Prostate gland (tissue), 1 donor: ENCODE measurements at regions not wholly inside any gene's neighbourhood (a gene's known extent, or its start where the extent isn't known, plus 50 kb on each side); places are given as distances from the start of the nearest gene placed in this dataset.

ENCODE experiments used
- POLR2A ChIP-seq: fragments of 450-650 bp; IDR thresholded peaks from one replicate; pipeline ENCODE4 v1.6.1; 2016; ENCODE audit warnings: antibody characterized with exemption, mild to moderate bottlenecking
- POLR2AphosphoS5 ChIP-seq: sonication (generic); formaldehyde crosslinking; IDR thresholded peaks from one replicate; pipeline ENCODE4 v1.6.1; 2017; ENCODE audit warnings: antibody characterized with exemption

GRCh38 chr3:162491952-162492351 lies 995.3 kb downstream of the OTOL1 start:
- TF ChIP-seq POLR2A (no peak), POLR2AphosphoS5 (no peak)
